ENCODE measurements at regions not wholly inside any gene's neighbourhood (a gene's known extent, or its start where the extent isn't known, plus 50 kb on each side); places are given as distances from the start of the nearest gene placed in this dataset.

- Histone ChIP-seq H3K4me1 (ENCODE audit: insufficient read depth, low read length, severe bottlenecking) (no peaks in the 10 kb centered on the region), H3K9ac (ENCODE audit: low read length) (no peak overlapping the region), H3K27me3 (ENCODE audit: insufficient read depth, low read length) (no peaks in the 10 kb centered on the region), H3K79me2 (ENCODE audit: insufficient read depth, low read length) (no peaks in the 10 kb centered on the region), H3K9me2 (ENCODE audit: low read depth, low read length) (no peaks in the 10 kb centered on the region), H3K36me3 (ENCODE audit: insufficient read depth, low read length) (no peaks in the 10 kb centered on the region), H4K20me1 (ENCODE audit: insufficient read depth, low read length) (no peaks in the 10 kb centered on the region), H3K9me3 (ENCODE audit: low read length) (no peaks in the 10 kb centered on the region), H3K4me3 (ENCODE audit: low read depth, low read length, poor library complexity, severe bottlenecking) (no peak overlapping the region), H3F3A (ENCODE audit: insufficient read depth, low read length) (no peaks in the 10 kb centered on the region), H2AFZ (ENCODE audit: low read length) (no peak overlapping the region), H3K4me2 (ENCODE audit: low read length) (no peak overlapping the region), H3K27ac (ENCODE audit: low read depth, low read length, poor library complexity, severe bottlenecking) (no peak overlapping the region)
- TF ChIP-seq CTCF (IDR thresholded peaks at IDR 0.05; ENCODE audit: low read length): no peak
- no peak for TF ChIP-seq EZH2 (IDR thresholded peaks at IDR 0.05; ENCODE audit: borderline replicate concordance, low read length)
Observed at GRCh38 chr11:31940371-31941037, 129.4 kb upstream of the PAX6 start.

GRCh38 chr11:31939004-31939403, 127.9 kb upstream of the PAX6 start:
- H3K9ac ChIP-seq (ENCODE audit: low read length): no peak overlapping the region
- no peaks in the 10 kb centered on the region for H3K36me3 ChIP-seq (ENCODE audit: insufficient read depth, low read length)
- no peak overlapping the region for H3K27ac ChIP-seq (ENCODE audit: low read depth, low read length, poor library complexity, severe bottlenecking)
- no peaks in the 10 kb centered on the region for H3K27me3 ChIP-seq (ENCODE audit: insufficient read depth, low read length)
- H3K9me3 ChIP-seq (ENCODE audit: low read length): no peaks in the 10 kb centered on the region
- H3K79me2 ChIP-seq (ENCODE audit: insufficient read depth, low read length): no peaks in the 10 kb centered on the region
- H3F3A ChIP-seq (ENCODE audit: insufficient read depth, low read length): no peaks in the 10 kb centered on the region
- H3K4me2 ChIP-seq (ENCODE audit: low read length): no peak overlapping the region
- H3K4me3 ChIP-seq (ENCODE audit: low read depth, low read length, poor library complexity, severe bottlenecking): no peak overlapping the region
- TF ChIP-seq EZH2 (IDR thresholded peaks at IDR 0.05; ENCODE audit: borderline replicate concordance, low read length): no peak
- TF ChIP-seq CTCF (IDR thresholded peaks at IDR 0.05; ENCODE audit: low read length): no peak
- no peaks in the 10 kb centered on the region for H4K20me1 ChIP-seq (ENCODE audit: insufficient read depth, low read length)
- H2AFZ ChIP-seq (ENCODE audit: low read length): no peak overlapping the region
- no peaks in the 10 kb centered on the region for H3K4me1 ChIP-seq (ENCODE audit: insufficient read depth, low read length, severe bottlenecking)
- no peaks in the 10 kb centered on the region for H3K9me2 ChIP-seq (ENCODE audit: low read depth, low read length)

GRCh38 chr11:31936312-31936711, 125.2 kb upstream of the PAX6 start:
- Histone ChIP-seq H3K4me3 (ENCODE audit: low read depth, low read length, poor library complexity, severe bottlenecking) (no peak overlapping the region), H3K9ac (ENCODE audit: low read length) (no peak overlapping the region), H3K36me3 (ENCODE audit: insufficient read depth, low read length) (no peaks in the 10 kb centered on the region), H3K9me2 (ENCODE audit: low read depth, low read length) (no peaks in the 10 kb centered on the region), H4K20me1 (ENCODE audit: insufficient read depth, low read length) (no peaks in the 10 kb centered on the region), H3K4me1 (ENCODE audit: insufficient read depth, low read length, severe bottlenecking) (no peaks in the 10 kb centered on the region), H3K9me3 (ENCODE audit: low read length) (no peaks in the 10 kb centered on the region), H2AFZ (ENCODE audit: low read length) (no peak overlapping the region), H3K27ac (ENCODE audit: low read depth, low read length, poor library complexity, severe bottlenecking) (no peak overlapping the region), H3K4me2 (ENCODE audit: low read length) (no peak overlapping the region), H3K79me2 (ENCODE audit: insufficient read depth, low read length) (no peaks in the 10 kb centered on the region), H3K27me3 (ENCODE audit: insufficient read depth, low read length) (no peaks in the 10 kb centered on the region), H3F3A (ENCODE audit: insufficient read depth, low read length) (no peaks in the 10 kb centered on the region)
- no peak for TF ChIP-seq EZH2 (IDR thresholded peaks at IDR 0.05; ENCODE audit: borderline replicate concordance, low read length)
- TF ChIP-seq CTCF (IDR thresholded peaks at IDR 0.05; ENCODE audit: low read length): no peak

Measured in OCI-LY1 (cell line).